PFSK-1 (cell line): ENCODE measurements at regions not wholly inside any gene's neighbourhood (a gene's known extent, or its start where the extent isn't known, plus 50 kb on each side); places are given as distances from the start of the nearest gene placed in this dataset.

ENCODE experiments used
- FOXP2 ChIP-seq: optimal IDR thresholded peaks from 2 replicates; pipeline ENCODE3; 2011; ENCODE audit warnings: borderline replicate concordance, control low read depth, inconsistent platforms; ENCODE audit not compliant: insufficient read depth; ENCODE audit errors: extremely low read length, extremely low read depth
- POLR2AphosphoS5 ChIP-seq: IDR thresholded peaks from 2 replicates; pipeline ENCODE4 v1.6.1; 2012; ENCODE audit warnings: low read depth, mild to moderate bottlenecking, control low read depth, low read length, moderate library complexity
- REST ChIP-seq, 2 experiments: IDR thresholded peaks; 2 replicates each; pipeline versions ENCODE4 v1.6.1 to v1.8.0; 2011 to 2012; ENCODE audit warnings: low read depth in 2 of 2, low read length in 2 of 2, control low read depth in 1 of 2, inconsistent platforms in 1 of 2, mild to moderate bottlenecking in 1 of 2, moderate library complexity in 1 of 2; ENCODE audit not compliant: insufficient read depth in 1 of 2
- SIN3A ChIP-seq: IDR thresholded peaks from 2 replicates; pipeline ENCODE4 v1.6.1; 2012; ENCODE audit warnings: mild to moderate bottlenecking, low read length, moderate library complexity, borderline replicate concordance; ENCODE audit not compliant: insufficient read depth
- TAF1 ChIP-seq: IDR thresholded peaks from 2 replicates; pipeline ENCODE4 v1.6.1; 2012; ENCODE audit warnings: low read length, control low read depth, borderline replicate concordance; ENCODE audit not compliant: insufficient read depth

- no peak for TF ChIP-seq TAF1
- no peak for TF ChIP-seq POLR2AphosphoS5
- no peak for TF ChIP-seq REST (IDR thresholded peaks at IDR 0.05; ENCODE audit: insufficient read depth in 1 of 2, low read depth in 2 of 2, low read length in 2 of 2)
- no peak for TF ChIP-seq SIN3A
- no peak for TF ChIP-seq FOXP2
Observed at GRCh38 chr13:34757441-34757840, 184.6 kb upstream of the NBEA start.
